Umbilical cord (tissue), 1 donor: ENCODE measurements at regions not wholly inside any gene's neighbourhood (a gene's known extent, or its start where the extent isn't known, plus 50 kb on each side); places are given as distances from the start of the nearest gene placed in this dataset.
"Not testable (repeated sequence)": the region's sequence is repeated elsewhere in the genome, so short reads cannot be mapped to it uniquely, and the experiment has no call there.

Experiments
- DNase-seq: peaks from one replicate; pipeline ENCODE4 v3.0.0-alpha.2; 2015; ENCODE audit warnings: low spot score

GRCh38 chr13:88217372-88217771, 546.2 kb downstream of the SLITRK5 start:
- peak; percentile 2 for DNase-seq

DNA sequence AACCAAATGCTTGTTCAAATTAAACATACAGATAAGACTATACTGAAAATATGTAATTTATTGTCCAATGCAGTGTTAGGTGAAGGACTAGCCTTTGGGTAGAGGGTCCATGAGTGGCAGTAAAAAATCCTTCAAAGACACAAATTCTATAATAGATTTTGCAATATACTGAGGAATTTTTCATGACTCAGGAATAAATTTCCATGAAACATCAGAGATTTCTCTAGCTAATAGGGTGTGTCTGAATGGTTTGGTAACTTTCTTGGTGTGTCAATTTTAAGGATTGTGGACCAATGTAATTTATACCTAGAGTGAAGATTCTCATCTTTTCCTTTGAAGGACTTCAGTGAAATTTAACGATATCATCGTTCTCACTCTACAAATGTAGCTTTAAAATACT, 546.7 kb downstream of the SLITRK5 start:
- DNase-seq: no peak

- no peak for DNase-seq
Observed at GRCh38 chr13:88223958-88224357, 552.8 kb downstream of the SLITRK5 start.

DNA sequence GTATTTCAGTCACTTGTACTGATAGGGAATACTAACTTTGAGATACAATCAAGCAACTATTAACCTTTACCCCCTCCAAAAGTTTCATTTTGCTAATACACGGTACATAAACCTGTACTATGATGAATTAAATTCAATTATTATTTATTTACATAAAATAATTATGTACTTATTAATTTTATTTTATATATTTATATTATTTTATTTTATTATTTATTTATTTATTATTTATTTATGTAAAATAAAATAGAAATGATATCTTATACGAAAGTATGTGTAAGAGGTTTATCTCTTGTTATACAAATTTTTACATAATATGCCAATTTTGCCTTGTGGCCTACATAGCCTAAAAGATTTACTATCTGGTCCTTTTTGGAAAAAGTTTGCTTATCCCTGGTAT, 564.3 kb downstream of the SLITRK5 start:
- DNase-seq: no peak

DNA sequence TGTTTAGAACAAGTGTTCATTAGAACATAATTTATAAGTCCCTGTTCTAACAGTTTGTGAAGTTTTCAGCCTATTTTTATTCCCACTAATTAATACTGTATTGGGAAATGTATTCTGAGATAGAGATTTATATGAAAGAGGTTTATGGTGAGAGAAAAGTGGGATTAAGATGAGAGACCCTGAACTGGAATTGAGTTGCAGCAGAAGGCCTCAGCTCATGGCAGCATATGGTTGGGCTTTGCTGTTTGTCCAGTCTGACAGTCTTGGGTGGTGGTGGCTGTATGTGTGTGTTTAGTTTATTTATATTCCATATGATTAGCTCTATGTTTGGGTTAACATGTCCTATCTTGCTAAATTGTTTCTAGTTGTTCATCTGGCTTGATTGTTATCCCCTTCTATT, 575.1 kb downstream of the SLITRK5 start:
- DNase-seq: peak; percentile 1

- DNase-seq: no peak
Observed at GRCh38 chr13:88248393-88248792, 577.2 kb downstream of the SLITRK5 start.

DNA sequence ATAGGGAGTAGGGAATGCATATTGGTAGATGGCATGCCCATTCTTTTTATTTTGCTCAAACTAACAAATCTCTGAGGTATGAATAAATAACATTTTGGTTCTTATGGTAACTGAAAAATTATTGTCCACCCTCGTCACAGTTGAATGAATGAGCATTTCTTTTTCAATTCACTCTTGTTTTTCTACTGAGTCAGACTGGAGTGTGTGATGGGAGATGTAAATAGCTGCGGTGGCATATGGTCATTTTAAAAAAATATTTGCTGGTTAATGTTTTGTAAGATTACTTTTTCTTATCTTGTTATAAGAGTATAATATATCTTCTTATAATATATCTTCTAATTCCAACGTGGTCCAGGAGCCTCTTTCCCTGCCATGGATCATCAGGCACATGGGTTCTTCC, 586.5 kb downstream of the SLITRK5 start:
- DNase-seq: no peak

DNA sequence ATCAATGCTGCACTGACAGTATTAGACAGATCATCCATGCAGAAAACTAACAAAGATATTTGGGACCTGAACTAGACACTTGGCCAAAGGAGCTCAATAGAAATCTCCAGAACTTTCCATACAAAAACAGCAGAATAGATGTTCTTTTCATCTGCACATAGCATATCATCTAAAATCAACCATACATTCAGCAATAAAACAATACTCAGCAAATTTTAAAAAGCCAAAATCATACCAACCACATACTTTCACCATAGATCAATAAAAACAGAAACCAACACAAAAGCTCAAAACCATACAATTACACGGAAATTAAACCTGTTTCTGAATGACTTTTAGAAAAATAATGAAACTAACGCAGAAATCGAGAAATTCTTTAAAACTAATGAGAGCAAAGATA, 592.6 kb downstream of the SLITRK5 start:
- no peak for DNase-seq

GRCh38 chr13:88281841-88282240, 610.7 kb downstream of the SLITRK5 start:
- DNase-seq: no peak

DNA sequence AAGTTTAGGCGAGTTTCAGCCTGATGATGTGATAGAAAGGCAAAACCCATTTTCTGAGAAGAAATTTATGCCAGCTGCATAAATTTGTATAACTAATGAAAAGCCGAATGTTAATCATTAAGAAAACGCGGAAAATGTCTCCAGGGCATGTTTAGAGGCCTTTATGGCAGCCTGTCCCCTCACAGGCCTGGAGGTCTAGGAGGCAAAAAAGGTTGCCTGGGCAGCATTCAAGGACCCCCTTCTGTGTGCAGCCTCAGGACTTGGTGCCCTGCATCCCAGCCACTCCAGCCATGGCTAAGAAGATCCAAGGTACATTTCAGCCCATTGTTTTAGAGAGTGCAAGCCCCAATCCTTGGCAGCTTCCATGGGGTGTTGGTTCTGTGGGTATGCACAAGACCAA, 614.2 kb downstream of the SLITRK5 start:
- DNase-seq: no peak

- no peak for DNase-seq
Observed at GRCh38 chr13:88288326-88288725, 617.2 kb downstream of the SLITRK5 start.

DNA sequence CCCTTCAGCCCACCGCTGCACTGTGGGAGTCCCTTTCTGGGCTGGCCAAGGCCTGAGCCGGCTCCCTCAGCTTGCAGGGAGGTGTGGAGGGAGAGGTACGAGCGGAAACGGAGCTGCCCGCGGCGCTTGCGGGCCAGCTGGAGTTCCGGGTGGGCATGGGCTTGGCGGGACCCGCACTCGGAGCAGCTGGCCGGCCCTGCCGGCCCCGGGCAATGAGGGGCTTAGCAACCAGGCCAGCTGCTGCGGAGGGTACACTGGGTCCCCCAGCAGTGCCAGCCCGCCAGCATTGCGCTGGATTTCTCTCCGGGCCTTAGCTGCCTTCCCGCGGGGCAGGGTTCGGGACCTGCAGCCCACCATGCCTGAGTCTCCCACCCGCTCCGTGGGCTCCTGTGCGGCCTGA, 620.6 kb downstream of the SLITRK5 start:
- not testable (repeated sequence) for DNase-seq

DNA sequence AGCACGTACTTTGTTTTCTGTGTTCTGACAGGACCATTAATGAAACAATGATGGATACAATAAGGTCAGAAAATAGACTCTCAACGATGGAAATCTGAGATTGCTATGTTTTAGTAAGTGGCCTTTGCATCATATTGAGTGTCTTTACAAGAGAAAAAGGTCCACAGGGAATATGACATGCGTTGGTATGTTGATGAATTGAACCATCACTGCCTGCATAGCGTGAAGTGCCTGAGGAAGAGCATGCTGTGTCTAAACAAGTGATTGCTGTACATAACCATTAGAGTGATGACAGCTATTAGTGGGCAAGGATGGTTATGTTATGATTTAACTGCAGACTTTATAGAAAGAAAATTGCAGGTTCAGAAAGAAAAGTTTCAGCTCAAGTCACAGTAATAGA, 623.2 kb downstream of the SLITRK5 start:
- no peak for DNase-seq

DNA sequence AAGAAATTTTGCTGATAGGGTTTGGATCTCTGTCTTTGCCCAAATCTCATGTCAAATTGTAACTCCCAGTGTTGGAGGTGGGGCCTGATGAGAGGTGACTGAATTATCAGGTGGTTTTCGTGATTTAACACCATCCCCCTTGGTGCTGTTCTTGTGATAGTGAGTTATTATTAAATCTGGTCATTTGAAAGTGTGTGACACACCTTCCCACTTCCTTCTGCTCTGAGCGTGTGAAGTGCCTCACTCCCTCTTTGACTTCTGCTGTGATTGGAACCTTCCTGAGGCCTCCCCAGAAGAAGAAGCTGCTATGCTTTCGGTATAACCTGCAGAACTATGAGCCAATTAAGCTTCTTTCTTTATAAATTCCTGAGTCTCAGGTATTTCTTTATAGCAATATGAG, 632.0 kb downstream of the SLITRK5 start:
- DNase-seq: no peak

DNA sequence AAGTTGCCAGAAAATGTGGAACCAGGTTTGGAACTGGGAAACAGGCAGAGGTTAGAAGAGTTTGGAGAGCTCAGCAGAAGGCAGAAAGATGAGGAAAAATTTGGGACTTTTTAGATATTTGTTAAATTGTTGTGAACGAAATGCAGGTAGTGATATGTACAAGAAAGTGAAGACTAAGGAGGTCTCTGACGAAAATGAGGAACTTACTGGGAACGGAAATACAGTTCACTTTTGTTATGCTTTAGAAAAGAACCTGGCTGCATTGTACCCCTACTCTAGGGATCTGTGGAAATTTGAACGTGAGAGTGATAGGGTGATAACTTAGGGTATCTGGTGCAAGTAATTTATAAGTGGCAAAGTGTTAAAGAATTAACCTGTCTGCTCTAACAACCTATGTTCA, 632.4 kb downstream of the SLITRK5 start:
- no peak for DNase-seq

- no peak for DNase-seq
Observed at GRCh38 chr13:88314496-88314895, 643.3 kb downstream of the SLITRK5 start.

DNA sequence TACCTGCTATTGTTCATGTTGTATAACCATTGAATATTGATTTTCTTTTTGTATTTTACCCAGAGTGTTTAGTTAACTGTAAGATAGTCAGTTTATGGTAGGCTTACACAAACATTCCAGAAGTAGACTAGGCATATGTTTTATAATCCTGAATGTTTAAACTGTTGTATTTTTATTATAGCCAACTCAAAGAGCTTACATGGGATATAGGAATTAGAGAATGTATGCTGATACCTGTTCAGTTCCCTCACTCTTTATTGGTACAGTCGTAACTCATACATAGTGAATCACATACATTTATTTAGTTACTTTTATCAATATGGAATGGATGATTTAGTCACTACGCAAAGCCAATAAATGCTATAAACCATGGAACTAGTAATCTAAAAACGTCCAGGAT, 657.9 kb downstream of the SLITRK5 start:
- no peak for DNase-seq

DNA sequence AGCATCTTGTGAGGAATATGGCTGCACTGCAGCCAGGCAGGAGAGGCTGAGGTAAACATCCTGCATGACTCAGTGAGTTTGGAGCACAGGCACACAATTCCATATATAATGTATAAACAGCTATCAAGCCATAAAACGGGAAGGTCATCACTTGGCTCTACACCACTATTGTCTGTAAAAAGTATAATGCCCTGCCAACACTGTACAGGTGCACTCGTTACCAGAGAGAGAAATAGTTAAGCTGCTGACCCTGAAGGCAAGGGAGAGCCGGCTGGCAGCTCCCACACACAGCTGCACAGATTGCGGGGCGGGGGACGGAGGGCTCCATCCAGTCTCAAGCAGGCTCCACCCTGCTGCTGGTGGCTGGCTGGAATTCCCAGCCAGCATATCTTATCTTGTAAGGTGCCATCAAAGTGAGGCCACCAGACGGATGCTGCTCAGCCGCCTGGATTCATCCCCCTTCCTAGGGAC, 668.1 kb downstream of the SLITRK5 start:
- no peak for DNase-seq

GRCh38 chr13:88345171-88345847, 674.1 kb downstream of the SLITRK5 start:
- DNase-seq: no peak

- no peak for DNase-seq
Observed at GRCh38 chr13:88360761-88361160, 689.6 kb downstream of the SLITRK5 start.

DNA sequence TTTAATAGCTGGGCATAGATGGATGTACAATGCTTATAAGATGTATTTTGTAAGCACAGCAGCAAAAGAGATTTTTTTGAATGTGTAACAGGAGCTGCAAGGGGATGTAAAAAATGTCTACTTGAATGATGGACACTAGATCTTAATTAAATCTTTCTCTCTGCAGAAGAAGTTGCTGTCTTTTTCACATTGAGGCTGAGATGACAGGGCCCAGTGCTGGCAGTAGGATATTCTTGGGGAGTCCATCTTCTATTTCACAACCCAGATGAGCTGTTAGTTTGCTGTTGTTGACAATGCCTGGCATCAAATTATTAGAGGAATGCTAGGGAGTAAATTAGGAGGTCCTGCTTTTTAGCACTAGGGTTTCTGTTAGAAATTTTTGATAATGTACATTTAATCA, 698.7 kb downstream of the SLITRK5 start:
- DNase-seq: no peak

- no peak for DNase-seq
Observed at GRCh38 chr13:88376760-88377388, 705.7 kb downstream of the SLITRK5 start.

DNA sequence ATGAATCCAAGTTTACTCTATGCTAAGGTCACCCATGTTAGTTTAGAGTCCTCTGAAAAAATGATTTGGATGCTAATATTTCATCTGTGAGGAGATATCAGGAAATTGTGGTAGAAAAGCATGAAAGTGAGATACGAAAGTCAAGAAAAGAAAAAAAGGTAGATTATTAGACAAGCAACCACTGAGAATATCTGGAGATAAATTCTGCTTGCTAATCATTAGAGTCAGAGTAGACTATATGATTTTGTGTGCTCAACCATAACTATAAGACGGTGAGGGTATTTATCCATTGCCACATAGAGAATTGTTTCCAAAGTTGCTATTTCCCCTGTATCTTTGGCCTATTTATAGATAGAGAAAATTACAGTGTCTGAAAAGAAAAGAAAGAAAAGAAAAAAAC, 706.7 kb downstream of the SLITRK5 start:
- DNase-seq: no peak

DNA sequence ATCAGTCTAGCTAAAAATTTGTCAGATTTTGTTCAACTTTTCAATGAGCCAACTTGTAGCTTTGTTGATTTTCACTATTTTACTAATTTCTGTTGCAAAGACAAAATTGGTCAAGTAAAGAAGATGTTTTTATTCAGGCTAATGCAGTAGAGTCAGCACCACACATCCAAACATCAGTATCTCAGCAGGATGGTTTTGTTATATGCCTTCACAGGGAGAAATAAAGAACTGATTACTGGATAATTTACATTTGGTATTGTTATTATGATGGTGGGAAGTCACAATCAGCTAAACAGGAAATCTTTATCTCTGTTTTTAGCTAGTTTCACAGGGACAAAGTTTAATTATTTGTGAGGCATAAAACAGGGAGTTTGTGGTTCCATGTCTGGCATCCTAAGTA, 713.4 kb downstream of the SLITRK5 start:
- DNase-seq: no peak
